NCI-H226 (cell line): ENCODE measurements at regions not wholly inside any gene's neighbourhood (a gene's known extent, or its start where the extent isn't known, plus 50 kb on each side); places are given as distances from the start of the nearest gene placed in this dataset.

Experiments
- DNase-seq: peaks from one replicate; pipeline ENCODE4 v3.0.0-alpha.2; 2015

DNA sequence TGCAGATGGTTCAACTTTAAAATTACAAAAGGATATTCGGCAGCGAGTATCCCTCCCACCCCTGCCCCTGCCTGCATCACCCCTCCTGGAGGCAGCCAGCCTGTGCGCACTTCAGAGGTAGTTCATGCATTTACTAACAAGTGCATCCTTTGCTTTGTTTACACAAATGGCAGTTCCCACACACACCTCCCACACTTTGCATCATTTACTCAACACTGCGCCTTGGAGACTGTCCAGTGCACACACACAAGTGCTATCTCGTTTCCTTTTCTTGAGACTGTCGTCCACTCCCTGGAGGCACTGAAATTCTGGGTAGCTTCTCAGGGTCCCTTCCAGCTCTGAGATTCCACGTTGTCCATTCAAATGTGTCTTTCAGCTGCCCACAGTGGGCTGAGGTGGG lies 53.1 kb upstream of the VSX1 start:
- no peak for DNase-seq

DNA sequence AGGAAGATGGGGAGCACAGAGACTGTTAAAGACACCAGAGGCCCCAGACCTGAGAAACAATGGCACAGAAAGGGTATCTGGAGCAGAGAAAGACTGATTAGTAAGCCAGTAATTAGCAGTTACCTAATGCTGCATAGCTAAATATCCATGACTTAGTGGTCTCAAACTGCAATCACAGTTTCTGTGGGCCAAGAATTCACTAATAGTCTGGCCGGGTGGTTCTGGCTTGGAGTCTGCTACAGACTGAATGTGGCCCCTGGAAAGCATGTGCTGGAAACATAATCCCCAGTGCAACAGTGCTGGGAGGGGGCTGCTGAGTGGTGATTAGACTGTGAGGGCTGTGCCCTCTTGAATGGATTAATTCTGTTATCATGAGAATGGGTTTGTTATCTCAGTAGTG lies 54.1 kb upstream of the VSX1 start:
- no peak for DNase-seq

DNA sequence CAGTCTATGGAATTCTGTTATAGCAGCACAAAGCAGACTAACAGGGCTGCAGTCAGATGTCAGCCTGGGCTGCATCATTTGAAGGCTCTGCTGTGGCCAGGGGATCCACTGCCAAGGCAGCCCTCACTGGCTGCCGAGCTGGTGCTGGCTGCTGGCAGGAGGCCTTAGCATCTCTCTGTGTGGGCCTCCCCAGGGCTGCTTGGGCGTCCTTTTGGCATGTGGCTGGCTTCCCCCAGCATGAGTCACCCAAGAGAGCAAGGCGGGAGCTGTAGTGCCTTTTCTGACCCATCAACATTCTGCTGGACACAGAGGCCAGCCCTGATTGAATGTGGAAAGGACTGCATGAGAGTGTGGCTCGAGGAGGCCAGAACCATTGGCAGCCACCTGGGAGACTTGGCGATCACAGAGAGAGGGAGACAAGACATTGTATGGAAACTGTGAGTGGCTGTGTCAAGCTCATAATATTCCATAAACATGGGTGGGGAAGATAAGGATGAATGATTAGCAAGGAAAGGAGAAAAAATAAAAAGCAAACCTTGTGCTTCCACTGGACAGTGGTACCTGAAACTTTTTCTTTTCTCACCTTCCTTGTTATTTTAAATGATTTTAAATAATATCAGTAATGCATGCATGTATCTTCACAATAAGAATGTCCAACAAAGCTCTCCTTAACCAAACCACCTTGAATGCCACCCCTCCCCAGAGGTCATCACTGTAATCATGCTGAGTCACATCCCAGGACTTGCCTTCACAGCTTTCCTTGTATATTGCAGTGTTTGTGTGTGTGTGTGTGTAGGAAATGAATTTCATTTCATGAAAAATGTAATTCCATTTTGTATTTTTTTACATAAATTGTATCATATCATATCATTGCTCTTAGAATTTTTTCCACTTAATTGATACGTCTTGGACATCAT lies 55.0 kb upstream of the VSX1 start:
- DNase-seq, result peak; percentile 97

DNA sequence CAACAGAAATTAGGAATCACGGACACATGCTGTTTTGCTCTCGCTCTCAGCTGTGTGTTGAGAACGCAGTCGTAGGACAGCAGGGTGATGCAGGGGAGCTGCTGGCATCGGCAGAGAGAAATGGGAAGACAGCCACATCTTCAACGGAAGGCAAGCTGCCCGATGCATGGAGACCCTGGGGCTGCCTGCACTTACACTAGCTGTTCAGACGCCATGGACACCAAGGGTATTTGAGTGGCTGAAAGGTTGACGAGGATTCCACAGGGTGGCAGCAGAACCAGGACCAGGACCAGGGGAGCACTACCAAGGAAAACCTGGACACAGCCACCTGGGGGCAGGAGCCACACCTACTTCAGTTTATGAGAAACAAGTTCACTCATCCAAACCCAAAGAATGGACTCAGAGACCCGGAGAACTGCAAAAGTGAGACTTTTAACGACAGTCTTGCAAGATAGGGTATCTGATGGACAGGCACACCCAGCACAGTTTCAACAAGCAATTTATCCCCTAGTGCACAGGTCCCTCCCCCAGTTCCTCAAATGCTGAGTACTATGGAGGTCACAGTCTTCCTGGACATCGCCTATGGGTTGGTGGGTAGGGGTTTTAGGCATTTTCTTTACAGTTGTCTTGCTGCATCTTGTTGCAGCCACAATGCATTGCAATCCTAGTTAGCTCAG lies 56.3 kb upstream of the ENTPD6 start:
- no peak for DNase-seq

DNA sequence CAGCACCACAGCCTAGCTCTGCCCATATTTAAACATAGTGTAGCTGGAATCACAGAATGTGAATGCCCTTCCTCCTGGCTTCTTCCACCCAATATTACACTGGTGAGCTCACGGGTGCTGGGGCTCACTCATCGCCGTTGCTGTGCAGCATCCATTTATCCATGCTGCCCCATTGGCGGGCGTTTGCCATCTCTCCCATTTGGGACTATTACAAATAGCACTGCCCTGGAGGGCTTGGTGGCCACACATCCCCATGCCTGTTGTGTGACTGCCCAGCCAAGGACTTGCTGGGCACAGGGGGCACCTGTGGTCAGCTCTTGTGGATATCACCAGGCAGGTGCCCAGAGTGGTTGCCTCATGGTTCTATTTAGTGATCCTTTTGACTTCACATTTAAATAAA lies 54.5 kb upstream of the ENTPD6 start:
- DNase-seq, result no peak

DNA sequence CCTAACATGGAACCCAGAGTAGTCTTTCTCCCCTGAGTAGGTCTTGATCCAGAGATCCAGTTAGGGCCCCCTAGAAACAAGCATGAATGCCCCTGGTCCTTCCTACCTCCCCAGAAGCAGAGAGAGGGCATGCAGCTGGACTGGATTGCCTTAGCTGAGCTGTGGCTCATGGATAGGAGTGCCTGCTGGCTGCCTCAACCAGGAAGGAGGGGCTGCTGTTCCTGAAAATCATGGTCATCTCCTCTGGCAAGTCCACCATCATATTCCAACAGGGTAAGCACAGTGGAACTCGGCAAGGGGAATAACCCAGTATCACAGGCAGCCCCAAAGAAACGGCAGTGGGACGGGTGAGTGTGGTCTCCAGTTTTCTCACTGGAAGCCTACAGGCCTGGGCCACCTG lies 53.1 kb upstream of the ENTPD6 start:
- no peak for DNase-seq

DNA sequence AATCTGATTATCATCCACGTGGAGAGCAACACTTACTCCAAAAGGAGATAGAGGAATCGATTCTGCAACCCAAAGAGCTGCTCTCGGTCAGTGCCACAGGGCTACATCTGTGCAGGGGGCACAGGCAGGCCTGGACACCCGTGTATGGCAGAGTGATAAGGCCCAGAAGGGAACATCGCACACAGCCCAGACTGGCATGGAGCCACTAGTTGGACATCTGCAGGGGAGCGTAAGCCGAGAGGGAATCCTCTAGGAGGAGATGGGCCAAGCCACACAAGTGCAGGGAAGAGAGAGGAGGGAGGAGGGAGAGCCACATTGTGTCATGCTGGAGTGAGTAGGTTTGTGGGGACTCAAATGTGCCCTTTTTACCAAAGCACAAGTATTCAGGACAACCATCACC lies 50.4 kb upstream of the ENTPD6 start:
- DNase-seq, result no peak
